ENCODE measurements at regions not wholly inside any gene's neighbourhood (a gene's known extent, or its start where the extent isn't known, plus 50 kb on each side); places are given as distances from the start of the nearest gene placed in this dataset.

DNA sequence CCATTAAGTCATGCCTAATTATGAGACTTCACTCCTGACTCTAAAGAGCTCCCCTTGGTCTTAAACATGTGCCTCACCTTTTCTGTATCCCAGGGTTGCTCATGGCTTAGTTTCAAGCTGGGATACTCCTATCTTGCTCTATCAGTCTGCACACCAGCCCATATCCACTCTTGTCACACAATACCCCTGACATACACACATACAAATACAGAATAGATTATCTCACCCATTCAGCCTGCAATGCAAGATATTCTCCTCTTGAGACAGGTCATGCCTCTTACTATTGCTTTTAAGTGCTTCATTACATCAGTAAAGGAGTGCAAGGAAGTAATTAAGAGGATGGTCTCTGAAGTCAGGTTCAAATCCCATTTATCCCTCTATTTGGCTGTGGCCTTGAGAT lies 587.3 kb downstream of the IGSF11 start:
- no peak for ATAC-seq
- no peak overlapping the region for H3K4me3 ChIP-seq
- no peaks in the 10 kb centered on the region for H3K27me3 ChIP-seq
- H3K27ac ChIP-seq, result no peak overlapping the region
- H3K9me3 ChIP-seq, result peaks cover 0 to 8% (median 0%) of the 10 kb centered on the region in 3 donors
- H3K4me1 ChIP-seq, result no peaks in the 10 kb centered on the region
- TF ChIP-seq EP300 (IDR thresholded peaks at IDR 0.05) (no peak), POLR2AphosphoS5 (IDR thresholded peaks at IDR 0.05) (no peak), POLR2A (IDR thresholded peaks at IDR 0.05) (no peak)
- TF ChIP-seq, protein P1, sequence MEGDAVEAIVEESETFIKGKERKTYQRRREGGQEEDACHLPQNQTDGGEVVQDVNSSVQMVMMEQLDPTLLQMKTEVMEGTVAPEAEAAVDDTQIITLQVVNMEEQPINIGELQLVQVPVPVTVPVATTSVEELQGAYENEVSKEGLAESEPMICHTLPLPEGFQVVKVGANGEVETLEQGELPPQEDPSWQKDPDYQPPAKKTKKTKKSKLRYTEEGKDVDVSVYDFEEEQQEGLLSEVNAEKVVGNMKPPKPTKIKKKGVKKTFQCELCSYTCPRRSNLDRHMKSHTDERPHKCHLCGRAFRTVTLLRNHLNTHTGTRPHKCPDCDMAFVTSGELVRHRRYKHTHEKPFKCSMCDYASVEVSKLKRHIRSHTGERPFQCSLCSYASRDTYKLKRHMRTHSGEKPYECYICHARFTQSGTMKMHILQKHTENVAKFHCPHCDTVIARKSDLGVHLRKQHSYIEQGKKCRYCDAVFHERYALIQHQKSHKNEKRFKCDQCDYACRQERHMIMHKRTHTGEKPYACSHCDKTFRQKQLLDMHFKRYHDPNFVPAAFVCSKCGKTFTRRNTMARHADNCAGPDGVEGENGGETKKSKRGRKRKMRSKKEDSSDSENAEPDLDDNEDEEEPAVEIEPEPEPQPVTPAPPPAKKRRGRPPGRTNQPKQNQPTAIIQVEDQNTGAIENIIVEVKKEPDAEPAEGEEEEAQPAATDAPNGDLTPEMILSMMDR (IDR thresholded peaks at IDR 0.05), result no peak
- no peaks in the 10 kb centered on the region for H3K36me3 ChIP-seq

DNA sequence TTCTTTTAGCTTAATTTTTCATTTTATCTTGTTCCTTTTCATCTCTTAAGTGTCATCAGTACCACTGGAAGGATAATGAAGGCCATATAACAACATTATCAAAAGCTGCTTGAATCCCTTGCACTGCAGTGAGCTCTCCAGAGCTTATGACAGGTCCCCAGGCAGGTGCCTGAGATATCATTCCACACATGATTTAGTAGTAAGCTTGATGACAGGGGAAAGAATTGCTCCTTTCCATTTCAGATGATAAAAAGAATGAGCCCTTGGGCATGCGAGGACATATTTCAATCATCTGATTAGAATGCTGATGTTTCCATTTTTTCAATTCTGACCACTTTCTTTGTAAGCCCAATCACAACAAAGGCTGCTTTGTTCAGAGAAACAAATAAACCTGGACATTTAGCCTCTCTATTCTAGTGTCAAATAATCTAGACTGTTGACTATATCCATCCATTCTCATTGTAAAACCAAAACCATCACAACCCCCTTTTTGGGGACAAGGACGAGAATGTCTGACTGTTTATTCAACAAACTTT lies 567.8 kb downstream of the IGSF11 start:
- no peak overlapping the region for H3K4me3 ChIP-seq
- WGBS, 2 donors (ENCODE audit: low coverage in 1 of 2), result 54 to 89% methylated on average over 2 of the region's 2 CpGs
- ATAC-seq, result no peak
- H3K27me3 ChIP-seq, result no peaks in the 10 kb centered on the region
- no peaks in the 10 kb centered on the region for H3K9me3 ChIP-seq
- H3K36me3 ChIP-seq, result no peaks in the 10 kb centered on the region
- H3K27ac ChIP-seq, result no peak overlapping the region
- TF ChIP-seq POLR2A (IDR thresholded peaks at IDR 0.05) (no peak), EP300 (IDR thresholded peaks at IDR 0.05) (no peak), POLR2AphosphoS5 (IDR thresholded peaks at IDR 0.05) (no peak)
- TF ChIP-seq, protein P1 (IDR thresholded peaks at IDR 0.05), result no peak
- H3K4me1 ChIP-seq, result no peaks in the 10 kb centered on the region

DNA sequence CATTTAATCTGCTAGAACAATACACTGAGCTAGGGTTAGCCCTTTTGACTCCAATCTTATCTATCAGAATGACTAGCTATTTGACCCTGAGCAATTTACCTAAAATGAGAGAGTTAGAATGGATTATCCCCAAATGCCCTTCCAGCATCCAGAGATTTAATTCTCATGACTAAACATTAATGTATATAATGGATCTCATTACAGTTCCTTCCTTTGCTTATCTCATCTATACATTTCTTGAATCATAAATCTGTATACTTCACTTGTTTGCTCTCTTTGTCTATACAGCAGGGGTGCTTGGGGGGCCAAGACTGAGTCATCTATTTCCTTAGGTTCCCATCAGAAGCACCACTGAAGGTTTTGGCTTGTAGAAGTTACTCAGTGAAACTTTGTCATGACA lies 565.8 kb downstream of the IGSF11 start:
- TF ChIP-seq, protein P1 (IDR thresholded peaks at IDR 0.05), result no peak
- TF ChIP-seq POLR2A (IDR thresholded peaks at IDR 0.05), result no peak
- TF ChIP-seq POLR2AphosphoS5 (IDR thresholded peaks at IDR 0.05), result no peak
- no peak for TF ChIP-seq EP300 (IDR thresholded peaks at IDR 0.05)
- Histone ChIP-seq H3K36me3 (no peaks in the 10 kb centered on the region), H3K27ac (no peak overlapping the region), H3K4me1 (no peaks in the 10 kb centered on the region), H3K9me3 (no peaks in the 10 kb centered on the region), H3K27me3 (no peaks in the 10 kb centered on the region), H3K4me3 (no peak overlapping the region)
- ATAC-seq, result no peak

GRCh38 chr3:118472586-118472985 lies 562.1 kb downstream of the IGSF11 start:
- Histone ChIP-seq H3K36me3 (no peaks in the 10 kb centered on the region), H3K4me3 (no peak overlapping the region), H3K9me3 (no peaks in the 10 kb centered on the region), H3K27me3 (no peaks in the 10 kb centered on the region), H3K27ac (no peak overlapping the region), H3K4me1 (no peaks in the 10 kb centered on the region)
- WGBS, 2 donors (ENCODE audit: low coverage in 1 of 2), result 50% methylated on average over 1 of the region's 1 CpG
- ATAC-seq, result no peak
- TF ChIP-seq POLR2AphosphoS5 (IDR thresholded peaks at IDR 0.05), result no peak
- TF ChIP-seq, protein P1 (IDR thresholded peaks at IDR 0.05), result no peak
- TF ChIP-seq EP300 (IDR thresholded peaks at IDR 0.05), result no peak
- no peak for TF ChIP-seq POLR2A (IDR thresholded peaks at IDR 0.05)

DNA sequence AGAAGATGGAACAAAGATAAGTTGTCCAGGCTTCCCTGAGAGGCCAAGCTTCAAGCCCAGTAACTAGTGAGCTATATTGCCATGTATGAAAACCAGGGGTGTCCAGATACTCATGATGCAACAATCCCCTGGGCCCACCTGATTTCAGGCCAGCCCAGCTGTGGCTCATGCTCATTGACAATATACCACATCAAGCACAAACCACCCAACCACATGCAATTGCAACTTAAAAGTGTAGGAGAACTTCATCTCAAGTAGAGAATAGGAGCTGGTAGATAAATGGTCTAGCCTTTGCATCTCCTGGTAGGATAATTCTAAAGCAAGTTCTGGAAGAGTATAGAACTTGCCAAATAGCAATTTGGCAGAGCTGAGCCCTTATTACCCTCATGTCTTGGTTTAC lies 561.3 kb downstream of the IGSF11 start:
- no peaks in the 10 kb centered on the region for H3K36me3 ChIP-seq
- no peak overlapping the region for H3K4me3 ChIP-seq
- TF ChIP-seq EP300 (IDR thresholded peaks at IDR 0.05) (no peak), POLR2AphosphoS5 (IDR thresholded peaks at IDR 0.05) (no peak), POLR2A (IDR thresholded peaks at IDR 0.05) (no peak)
- TF ChIP-seq, protein P1 (IDR thresholded peaks at IDR 0.05), result no peak
- no peak overlapping the region for H3K27ac ChIP-seq
- H3K4me1 ChIP-seq, result no peaks in the 10 kb centered on the region
- H3K9me3 ChIP-seq, result no peaks in the 10 kb centered on the region
- no peak for ATAC-seq
- H3K27me3 ChIP-seq, result no peaks in the 10 kb centered on the region
